ENCODE measurements at regions not wholly inside any gene's neighbourhood (a gene's known extent, or its start where the extent isn't known, plus 50 kb on each side); places are given as distances from the start of the nearest gene placed in this dataset.

DNA sequence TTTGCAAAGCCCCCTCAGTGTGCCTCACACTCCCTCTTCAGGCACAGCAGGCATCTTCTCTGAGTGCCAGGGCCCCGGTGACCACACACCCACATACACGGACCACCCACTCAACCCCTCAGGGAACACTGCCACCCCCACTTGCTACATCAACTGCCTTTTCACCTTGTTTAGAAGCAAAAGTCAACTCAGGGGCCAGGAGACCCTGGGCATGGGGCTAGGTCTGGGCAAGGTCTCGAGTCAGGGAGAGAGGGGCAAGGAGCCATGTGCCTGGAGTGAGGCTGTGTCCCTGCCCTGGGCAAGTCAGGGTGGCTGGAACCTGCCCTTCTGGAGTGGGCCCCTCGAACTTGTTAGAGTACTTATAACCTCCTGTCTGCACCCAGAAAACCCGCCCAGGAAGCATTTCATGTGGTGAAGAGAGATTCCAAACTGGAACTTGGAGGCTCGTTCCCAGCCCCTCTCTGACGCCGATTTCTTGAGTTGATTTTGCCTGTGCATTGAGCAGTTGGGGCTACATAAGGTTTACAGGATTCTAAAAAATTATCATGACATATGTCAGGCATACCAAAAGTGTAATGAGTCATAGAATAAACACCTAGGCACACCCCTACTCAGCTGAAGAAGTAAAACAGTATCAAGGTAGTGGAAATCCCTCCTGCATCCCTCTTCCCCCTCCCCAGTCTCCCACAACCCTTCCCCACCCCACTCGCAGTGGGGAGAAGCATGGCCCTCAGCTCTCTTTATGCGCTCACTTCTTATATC is 74.3 kb downstream of the MYEOV start:
- TF ChIP-seq POLR2A (IDR thresholded peaks at IDR 0.05; ENCODE audit: low read depth, low read length) = no peak
- no peak for TF ChIP-seq TAF1 (IDR thresholded peaks at IDR 0.05; ENCODE audit: low read depth, low read length)
- TF ChIP-seq POLR2AphosphoS5 (IDR thresholded peaks at IDR 0.05; ENCODE audit: low read depth, low read length) = no peak

Measured in GM12891 (cell line).